HG03571 (cell line): ENCODE measurements at regions not wholly inside any gene's neighbourhood (a gene's known extent, or its start where the extent isn't known, plus 50 kb on each side); places are given as distances from the start of the nearest gene placed in this dataset.

Source experiments
- ATAC-seq: cut with Tn5 transposase; IDR thresholded peaks from one replicate; pipeline ENCODE4 v1.9.1; 2021; ENCODE audit not compliant: unreplicated experiment

DNA sequence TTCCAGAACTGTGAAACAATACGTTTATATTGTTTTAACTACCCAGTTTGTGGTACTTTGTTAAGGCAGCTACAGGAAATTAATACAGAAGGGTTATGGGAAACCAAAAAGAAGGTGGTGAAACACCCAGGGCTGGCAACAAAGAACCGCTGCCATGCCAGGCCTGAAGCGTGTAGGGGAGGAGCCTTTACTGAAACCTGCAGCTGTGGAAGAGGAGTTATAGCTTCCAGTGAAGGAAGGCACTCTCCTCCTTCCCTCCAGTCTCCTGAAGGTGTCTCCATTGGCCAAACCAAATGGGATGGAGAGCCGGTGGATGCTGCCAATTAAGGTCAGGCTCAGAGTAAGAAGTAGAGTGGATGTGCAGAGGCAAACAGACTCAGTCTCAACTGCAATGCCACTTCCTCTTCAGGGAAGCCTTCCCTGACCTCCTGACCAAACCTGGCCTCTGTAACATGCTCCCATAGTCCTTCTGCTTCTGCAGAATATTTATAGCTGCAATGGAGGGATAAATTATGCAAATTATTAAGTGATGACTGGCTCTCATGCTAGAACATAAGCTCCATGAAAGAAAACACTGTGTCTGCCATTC lies 168.3 kb downstream of the DAD1 start:
- no peak for ATAC-seq

DNA sequence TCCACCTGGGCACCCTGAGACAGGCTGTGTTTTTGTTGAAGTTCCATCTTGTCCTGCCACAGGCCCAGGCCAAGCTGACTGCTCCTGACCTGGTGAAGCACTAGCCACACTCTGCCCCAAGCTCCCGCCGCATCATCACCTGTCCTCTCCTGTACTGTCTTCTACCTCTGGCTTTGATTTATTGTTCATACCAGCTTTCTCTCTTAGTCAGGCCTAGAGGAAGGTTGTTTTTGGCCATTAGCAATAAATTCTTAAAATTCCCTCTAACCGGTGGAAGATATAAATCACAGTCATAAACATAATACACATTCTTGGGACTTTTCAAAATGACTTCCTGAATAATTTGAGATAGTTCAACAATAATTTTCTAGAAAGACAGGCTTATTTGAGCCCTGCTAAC lies 169.4 kb downstream of the DAD1 start:
- ATAC-seq = no peak

DNA sequence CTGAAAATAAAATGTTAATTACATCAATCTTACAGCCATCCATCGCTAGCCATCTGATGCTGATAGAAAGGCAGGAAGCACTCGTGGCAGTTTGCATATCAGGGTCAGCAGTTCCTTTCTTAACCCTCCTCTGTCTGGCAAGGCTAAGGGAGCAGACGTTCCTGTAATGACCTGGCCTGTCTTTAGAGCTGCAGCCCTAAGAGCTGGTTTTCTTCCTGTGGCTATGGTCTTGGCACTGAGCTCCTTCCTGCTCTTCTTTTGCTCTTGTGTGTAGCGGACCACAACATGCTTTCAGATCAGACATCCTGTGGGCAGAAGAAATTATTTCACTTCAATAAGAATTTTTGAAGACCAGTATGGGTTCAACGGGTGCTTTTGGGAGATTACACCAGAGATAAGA lies 170.4 kb downstream of the DAD1 start:
- peak; percentile 68 for ATAC-seq

DNA sequence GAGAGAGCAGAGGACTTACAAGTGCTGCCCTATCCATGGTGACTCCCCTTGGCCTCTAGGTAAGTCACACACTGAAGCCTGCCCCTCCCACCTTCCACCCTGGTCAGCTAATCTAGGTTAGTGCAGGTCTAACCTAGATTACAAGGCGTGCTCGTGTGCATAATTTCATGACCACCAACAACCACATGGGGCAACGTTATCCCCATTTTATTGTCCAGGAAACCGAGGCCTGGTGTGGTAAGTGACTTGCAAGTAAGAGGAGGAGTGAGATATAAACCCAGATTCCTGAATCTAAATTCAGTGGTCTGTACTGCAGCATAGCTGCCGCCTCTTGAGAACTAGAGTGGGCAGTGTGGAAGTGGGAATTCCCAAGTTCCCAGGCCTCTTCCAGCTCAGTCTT lies 171.1 kb downstream of the DAD1 start:
- ATAC-seq = no peak

DNA sequence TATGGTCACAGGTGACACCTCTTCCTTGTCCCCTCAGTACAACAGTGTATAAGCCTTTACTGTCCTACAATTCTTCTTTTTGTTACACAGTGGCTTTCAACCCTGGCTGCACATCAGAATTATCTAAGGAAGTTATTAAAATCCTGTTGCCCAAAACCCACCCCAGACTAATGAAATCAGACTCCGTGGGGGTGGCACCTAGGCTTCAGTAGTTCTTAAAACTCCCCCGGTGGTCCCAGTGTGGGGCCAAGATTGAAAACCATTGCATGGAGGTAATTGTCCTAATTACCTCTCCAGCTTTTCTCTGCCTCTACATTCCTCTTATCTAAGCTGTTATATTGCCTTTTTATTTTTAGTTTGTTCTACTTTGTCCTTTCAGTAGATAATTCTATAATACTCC lies 172.8 kb downstream of the DAD1 start:
- ATAC-seq = no peak

GRCh38 chr14:22415605-22415959 lies 173.4 kb downstream of the DAD1 start:
- no peak for ATAC-seq

GRCh38 chr14:22414876-22415604 lies 174.0 kb downstream of the DAD1 start:
- no peak for ATAC-seq

DNA sequence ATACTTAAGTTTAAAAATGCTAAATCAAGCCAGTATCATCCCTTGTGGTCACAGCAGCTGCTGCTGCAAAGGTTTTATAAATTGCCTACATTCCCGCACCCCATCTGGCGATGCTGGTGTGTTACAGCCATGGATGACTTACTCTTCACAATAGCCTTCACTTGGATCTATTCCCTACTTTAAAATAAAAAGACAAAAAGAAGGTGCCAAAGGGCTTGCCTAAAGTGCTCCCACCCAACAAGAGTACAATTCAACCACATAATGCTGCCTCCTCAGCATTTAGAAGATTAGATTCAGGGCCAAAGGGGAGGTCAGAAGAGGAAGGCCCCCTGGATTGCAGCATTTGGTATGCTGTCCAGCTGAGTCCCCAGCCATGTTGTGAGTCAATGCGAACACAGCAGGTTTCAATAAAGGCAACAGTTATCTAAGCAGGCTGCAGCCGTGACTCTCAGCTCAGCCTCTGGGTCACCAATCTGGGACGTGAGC lies 176.1 kb downstream of the DAD1 start:
- ATAC-seq = no peak

GRCh38 chr14:22411398-22412055 lies 177.5 kb downstream of the DAD1 start:
- ATAC-seq = no peak

- no peak for ATAC-seq
Observed at GRCh38 chr14:22410497-22410896, 178.5 kb downstream of the DAD1 start.

DNA sequence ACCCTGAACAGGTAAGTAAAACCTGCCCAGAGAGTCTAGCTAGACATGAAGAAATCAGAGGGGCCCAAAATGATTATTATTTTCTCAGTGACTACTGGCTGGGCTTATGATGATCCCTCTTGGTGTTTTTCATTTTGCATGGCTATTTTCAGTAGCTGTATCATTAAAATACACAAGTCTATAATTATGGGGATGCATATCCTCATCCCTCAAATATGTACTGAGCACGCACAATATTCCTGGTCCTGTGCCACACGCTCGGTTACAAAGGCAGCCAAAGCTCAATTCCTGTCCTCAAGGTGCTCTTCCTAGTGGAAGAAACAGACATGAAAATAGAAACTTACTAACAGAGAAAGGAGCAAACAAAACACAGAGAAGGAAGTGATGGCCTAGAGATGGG lies 180.0 kb downstream of the DAD1 start:
- no peak for ATAC-seq

DNA sequence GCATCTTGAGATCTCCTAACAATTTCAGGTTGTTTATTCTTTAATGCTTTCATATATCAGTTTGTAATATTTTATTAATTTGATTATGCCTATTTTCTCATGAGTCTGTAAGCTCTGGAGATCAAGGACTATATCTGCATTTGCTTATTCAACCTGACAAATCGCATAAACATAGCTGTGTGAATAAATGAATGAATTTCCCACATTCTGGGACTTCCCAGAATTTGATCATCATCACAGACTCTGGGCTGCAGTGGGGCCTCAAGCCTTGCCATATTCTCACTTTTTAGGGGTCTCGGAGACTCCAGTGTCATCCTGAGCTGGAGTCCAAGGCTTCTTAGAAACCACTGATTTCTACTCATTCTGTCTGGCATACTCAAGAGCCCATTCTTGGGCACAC lies 180.5 kb downstream of the DAD1 start:
- no peak for ATAC-seq

- no peak for ATAC-seq
Observed at GRCh38 chr14:22407033-22407432, 182.0 kb downstream of the DAD1 start.

- no peak for ATAC-seq
Observed at GRCh38 chr14:22405201-22405600, 183.8 kb downstream of the DAD1 start.

GRCh38 chr14:22403296-22403695 lies 185.7 kb downstream of the DAD1 start:
- ATAC-seq = no peak

DNA sequence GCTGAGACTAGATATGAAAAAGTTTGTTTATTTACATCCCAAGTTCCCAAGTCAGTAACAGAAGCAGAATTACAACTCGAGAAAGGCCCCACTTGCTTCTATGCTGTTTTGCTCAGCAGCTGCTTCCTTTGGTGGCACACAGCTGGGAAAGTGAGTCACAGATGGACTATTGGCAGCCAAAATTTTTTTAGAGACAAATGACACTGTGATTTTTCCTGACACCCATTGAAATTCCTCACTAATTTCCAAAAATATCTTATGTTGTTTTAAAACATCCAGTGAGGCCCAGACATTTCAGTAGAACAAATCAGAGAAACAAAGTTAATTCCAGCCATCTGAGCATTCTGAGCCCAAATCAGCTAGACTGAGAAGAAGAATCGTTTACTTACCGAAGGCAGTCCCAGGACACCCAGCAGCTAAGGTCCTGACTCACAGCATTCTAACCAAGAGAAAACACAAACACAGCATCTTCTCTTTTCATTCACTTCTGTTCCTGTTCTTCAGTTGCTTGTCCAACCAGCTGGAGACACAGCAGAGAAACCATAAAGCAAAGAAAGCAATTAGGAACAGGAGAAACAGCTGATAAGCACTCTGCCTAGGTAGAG lies 188.3 kb downstream of the DAD1 start:
- ATAC-seq = no peak

DNA sequence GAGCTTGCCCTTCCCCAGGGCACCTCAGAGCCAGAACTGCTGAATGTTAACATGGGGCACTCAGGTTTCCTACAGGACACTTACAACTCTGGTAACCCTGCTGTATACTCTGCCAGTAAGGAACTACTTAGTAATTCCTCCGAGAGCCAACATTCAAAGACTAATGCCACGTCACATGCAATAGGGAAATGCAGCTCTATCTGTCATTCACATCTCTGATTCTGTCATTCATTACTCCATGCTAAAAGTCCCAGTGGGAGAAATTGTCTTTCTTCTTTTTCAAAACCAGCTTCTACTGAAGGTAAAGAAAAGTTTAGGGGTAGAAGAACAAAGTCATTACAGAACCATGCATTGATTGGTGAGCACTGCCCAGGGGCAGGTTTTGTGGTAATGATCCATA lies 189.2 kb downstream of the DAD1 start:
- no peak for ATAC-seq

- ATAC-seq = no peak
Observed at GRCh38 chr14:22397221-22397737, 191.7 kb downstream of the DAD1 start.

GRCh38 chr14:22395803-22396202 lies 193.2 kb downstream of the DAD1 start:
- ATAC-seq = no peak

DNA sequence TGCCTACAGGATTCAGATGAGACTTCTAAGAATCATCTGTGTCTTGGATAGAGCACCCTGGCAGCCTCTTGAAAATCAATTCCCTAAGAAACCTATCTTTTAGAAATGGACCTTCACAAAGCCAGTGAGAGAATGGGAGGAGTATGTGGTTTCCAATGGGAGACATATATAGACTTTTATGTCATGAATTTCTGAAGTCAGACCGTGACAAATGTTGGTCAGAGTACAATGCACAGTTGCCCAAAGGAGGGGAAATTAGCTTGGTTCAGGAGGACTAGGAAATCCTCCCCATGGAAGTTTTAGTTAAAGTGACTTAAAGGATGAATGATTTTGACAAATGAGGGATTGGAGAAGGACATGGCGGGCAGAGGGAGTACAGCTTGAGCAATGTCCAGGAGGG lies 194.4 kb downstream of the DAD1 start:
- ATAC-seq = no peak

GRCh38 chr14:22393796-22394195 lies 195.2 kb downstream of the DAD1 start:
- ATAC-seq = no peak
